ENCODE measurements at regions not wholly inside any gene's neighbourhood (a gene's known extent, or its start where the extent isn't known, plus 50 kb on each side); places are given as distances from the start of the nearest gene placed in this dataset.

GRCh38 chr10:63698787-63699150 lies 177.6 kb downstream of the REEP3 start:
- DNase-seq (no peak), ATAC-seq (no peak)
- Histone ChIP-seq H3K36me3 (ENCODE audit: control insufficient read depth, insufficient read depth, low read length) (no peaks in the 10 kb centered on the region), H3K4me1 (ENCODE audit: control insufficient read depth, insufficient read depth, low read length) (peaks cover 5% of the 10 kb centered on the region), H3K27me3 (ENCODE audit: control insufficient read depth, insufficient read depth, low read length) (no peaks in the 10 kb centered on the region), H3K9me3 (ENCODE audit: control insufficient read depth, insufficient read depth, low read length) (no peaks in the 10 kb centered on the region), H3K4me3 (ENCODE audit: low read length) (no peak overlapping the region), H3K27ac (ENCODE audit: low read length) (no peak overlapping the region)
- Mint-ChIP-seq H3K4me3 (no peak overlapping the region), H3K27me3 (ENCODE audit: low read depth in 2 of 2) (peaks cover 4 to 6% of the 10 kb centered on the region in 2 donors), H3K9me3 (no peaks in the 10 kb centered on the region), H3K36me3 (no peaks in the 10 kb centered on the region), H3K27ac (no peak overlapping the region), H3K4me1 (no peaks in the 10 kb centered on the region)
- no peak for TF ChIP-seq CTCF (IDR thresholded peaks at IDR 0.05)
- WGBS (ENCODE audit: insufficient coverage) = 100% methylated on average over 1 of the region's 2 CpGs
- intact Hi-C loops (cut with micrococcal nuclease) = no loop called here

GRCh38 chr10:63699785-63700613 lies 178.8 kb downstream of the REEP3 start:
- H3K4me1 Mint-ChIP-seq = no peaks in the 10 kb centered on the region
- H3K4me3 ChIP-seq (ENCODE audit: low read length) = no peak overlapping the region
- no peaks in the 10 kb centered on the region for H3K36me3 ChIP-seq (ENCODE audit: control insufficient read depth, insufficient read depth, low read length)
- H3K27me3 ChIP-seq (ENCODE audit: control insufficient read depth, insufficient read depth, low read length) = no peaks in the 10 kb centered on the region
- no peak for TF ChIP-seq CTCF (IDR thresholded peaks at IDR 0.05)
- intact Hi-C loops (cut with micrococcal nuclease) = no loop called here
- H3K9me3 Mint-ChIP-seq = no peaks in the 10 kb centered on the region
- no peak for ATAC-seq
- no peak overlapping the region for H3K27ac ChIP-seq (ENCODE audit: low read length)
- H3K36me3 Mint-ChIP-seq = no peaks in the 10 kb centered on the region
- no peak overlapping the region for H3K4me3 Mint-ChIP-seq
- H3K27ac Mint-ChIP-seq = no peak overlapping the region
- DNase-seq = no peak
- peaks cover 7% of the 10 kb centered on the region for H3K4me1 ChIP-seq (ENCODE audit: control insufficient read depth, insufficient read depth, low read length)
- H3K27me3 Mint-ChIP-seq (ENCODE audit: low read depth in 2 of 2) = peaks cover 4 to 6% of the 10 kb centered on the region in 2 donors
- H3K9me3 ChIP-seq (ENCODE audit: control insufficient read depth, insufficient read depth, low read length) = no peaks in the 10 kb centered on the region
- 58% methylated on average over 3 of the region's 5 CpGs for WGBS (ENCODE audit: insufficient coverage)

- Mint-ChIP-seq H3K4me1 (no peaks in the 10 kb centered on the region), H3K9me3 (no peaks in the 10 kb centered on the region), H3K27ac (no peak overlapping the region), H3K4me3 (no peak overlapping the region), H3K27me3 (ENCODE audit: low read depth in 2 of 2) (peaks cover 4 to 6% of the 10 kb centered on the region in 2 donors), H3K36me3 (no peaks in the 10 kb centered on the region)
- no peak for DNase-seq
- no peaks in the 10 kb centered on the region for H3K27me3 ChIP-seq (ENCODE audit: control insufficient read depth, insufficient read depth, low read length)
- no peak for ATAC-seq
- H3K36me3 ChIP-seq (ENCODE audit: control insufficient read depth, insufficient read depth, low read length) = no peaks in the 10 kb centered on the region
- H3K4me1 ChIP-seq (ENCODE audit: control insufficient read depth, insufficient read depth, low read length) = peaks cover 7% of the 10 kb centered on the region
- WGBS (ENCODE audit: insufficient coverage) = 100% methylated on average over 1 of the region's 1 CpG
- no peaks in the 10 kb centered on the region for H3K9me3 ChIP-seq (ENCODE audit: control insufficient read depth, insufficient read depth, low read length)
- H3K4me3 ChIP-seq (ENCODE audit: low read length) = no peak overlapping the region
- TF ChIP-seq CTCF (IDR thresholded peaks at IDR 0.05) = no peak
- no peak overlapping the region for H3K27ac ChIP-seq (ENCODE audit: low read length)
- intact Hi-C loops (cut with micrococcal nuclease) = no loop called here
Measured at GRCh38 chr10:63700631-63701156, 179.5 kb downstream of the REEP3 start.

All from natural killer cell (primary cell).